ENCODE measurements at regions not wholly inside any gene's neighbourhood (a gene's known extent, or its start where the extent isn't known, plus 50 kb on each side); places are given as distances from the start of the nearest gene placed in this dataset.
"Not testable (repeated sequence)": the region's sequence is repeated elsewhere in the genome, so short reads cannot be mapped to it uniquely, and the experiment has no call there.

- no peaks in the 10 kb centered on the region for H3K9me3 ChIP-seq (ENCODE audit: insufficient read depth, low read depth)
- peak overlapping the region; percentile 37; the same call in 1 of the 2 replicates for H3K27ac ChIP-seq
- H2AFZ ChIP-seq = peak overlapping the region; percentile 96
- ChIA-PET CTCF (no interaction called here), POLR2A (ENCODE audit: unreplicated experiment) (no interaction called here)
- intact Hi-C loops (cut with micrococcal nuclease; ENCODE audit: unreplicated experiment) = no loop called here
- no peaks in the 10 kb centered on the region for H3K27me3 ChIP-seq (ENCODE audit: insufficient read depth, low read depth)
- peak in 1 of 2 experiments; percentile 34 for DNase-seq
- H3K79me2 ChIP-seq (ENCODE audit: low read depth) = 0 out of 2 replicates have a peak, but pooled peaks cover 3% of the 10 kb centered on the region
- 0 out of 2 replicates have a peak, but pooled peaks cover 5% of the 10 kb centered on the region for H3K4me1 ChIP-seq (replicated peaks; ENCODE audit: insufficient read depth)
- TF ChIP-seq EZH2 (IDR thresholded peaks at IDR 0.05; ENCODE audit: low read depth) = no peak
- peak overlapping the region; percentile 71 for H3K4me3 ChIP-seq
- H3K9me2 ChIP-seq (ENCODE audit: insufficient read depth) = no peaks in the 10 kb centered on the region
- H3K36me3 ChIP-seq (ENCODE audit: low read depth) = no peaks in the 10 kb centered on the region
- BruUV-seq (replicated peaks) = no TSS peak
- H3F3A ChIP-seq (ENCODE audit: insufficient read depth, low read depth) = no peaks in the 10 kb centered on the region
- no peaks in the 10 kb centered on the region for H4K20me1 ChIP-seq (ENCODE audit: insufficient read depth)
- H3K4me2 ChIP-seq = peak overlapping the region; percentile 74
These were observed 124.0 kb upstream of the PTPN20 start for GRCh38 chr10:46787321-46787615.

- BruUV-seq (replicated peaks); H3K4me1 ChIP-seq (replicated peaks; ENCODE audit: insufficient read depth); H3F3A ChIP-seq (ENCODE audit: insufficient read depth, low read depth); H4K20me1 ChIP-seq (ENCODE audit: insufficient read depth); CTCF ChIA-PET; H3K27me3 ChIP-seq (ENCODE audit: insufficient read depth, low read depth); H3K79me2 ChIP-seq (ENCODE audit: low read depth); H3K27ac ChIP-seq; H3K4me2 ChIP-seq; H2AFZ ChIP-seq; intact Hi-C loops (cut with micrococcal nuclease; ENCODE audit: unreplicated experiment); H3K9me3 ChIP-seq (ENCODE audit: insufficient read depth, low read depth); POLR2A ChIA-PET (ENCODE audit: unreplicated experiment); H3K4me3 ChIP-seq; H3K9me2 ChIP-seq (ENCODE audit: insufficient read depth); DNase-seq; H3K36me3 ChIP-seq (ENCODE audit: low read depth): not testable (repeated sequence)
These were observed 118.4 kb upstream of the PTPN20 start for GRCh38 chr10:46792657-46793357.

- H3K36me3 ChIP-seq (ENCODE audit: low read depth); CTCF ChIA-PET; H2AFZ ChIP-seq; H3K27me3 ChIP-seq (ENCODE audit: insufficient read depth, low read depth); H3K4me3 ChIP-seq; H3K4me1 ChIP-seq (replicated peaks; ENCODE audit: insufficient read depth); BruUV-seq (replicated peaks); H3K4me2 ChIP-seq; H3K9me2 ChIP-seq (ENCODE audit: insufficient read depth); H4K20me1 ChIP-seq (ENCODE audit: insufficient read depth); H3F3A ChIP-seq (ENCODE audit: insufficient read depth, low read depth); POLR2A ChIA-PET (ENCODE audit: unreplicated experiment); H3K9me3 ChIP-seq (ENCODE audit: insufficient read depth, low read depth); intact Hi-C loops (cut with micrococcal nuclease; ENCODE audit: unreplicated experiment); H3K27ac ChIP-seq; DNase-seq; H3K79me2 ChIP-seq (ENCODE audit: low read depth): not testable (repeated sequence)
These were observed 114.9 kb upstream of the PTPN20 start for GRCh38 chr10:46796351-46796750.

GRCh38 chr10:46802010-46802409 lies 109.2 kb upstream of the PTPN20 start:
- H3K9me2 ChIP-seq (ENCODE audit: insufficient read depth); H3K27ac ChIP-seq; H3K4me3 ChIP-seq; H3K4me1 ChIP-seq (replicated peaks; ENCODE audit: insufficient read depth); H3K9me3 ChIP-seq (ENCODE audit: insufficient read depth, low read depth); H3K27me3 ChIP-seq (ENCODE audit: insufficient read depth, low read depth); H3K36me3 ChIP-seq (ENCODE audit: low read depth); POLR2A ChIA-PET (ENCODE audit: unreplicated experiment); H4K20me1 ChIP-seq (ENCODE audit: insufficient read depth); CTCF ChIA-PET; DNase-seq; H3K4me2 ChIP-seq; intact Hi-C loops (cut with micrococcal nuclease; ENCODE audit: unreplicated experiment); H3K79me2 ChIP-seq (ENCODE audit: low read depth); H3F3A ChIP-seq (ENCODE audit: insufficient read depth, low read depth); BruUV-seq (replicated peaks); H2AFZ ChIP-seq: not testable (repeated sequence)

GRCh38 chr10:46803082-46803481 lies 108.1 kb upstream of the PTPN20 start:
- not testable (repeated sequence) for DNase-seq

GRCh38 chr10:46810222-46810621 lies 101.0 kb upstream of the PTPN20 start:
- POLR2A ChIA-PET (ENCODE audit: unreplicated experiment); H3K79me2 ChIP-seq (ENCODE audit: low read depth); H3K27me3 ChIP-seq (ENCODE audit: insufficient read depth, low read depth); intact Hi-C loops (cut with micrococcal nuclease; ENCODE audit: unreplicated experiment); H3K4me2 ChIP-seq; H3K4me1 ChIP-seq (replicated peaks; ENCODE audit: insufficient read depth); DNase-seq; CTCF ChIA-PET; H3F3A ChIP-seq (ENCODE audit: insufficient read depth, low read depth); H2AFZ ChIP-seq; H3K4me3 ChIP-seq; H3K27ac ChIP-seq; BruUV-seq (replicated peaks); H3K36me3 ChIP-seq (ENCODE audit: low read depth); H3K9me3 ChIP-seq (ENCODE audit: insufficient read depth, low read depth); H3K9me2 ChIP-seq (ENCODE audit: insufficient read depth); H4K20me1 ChIP-seq (ENCODE audit: insufficient read depth): not testable (repeated sequence)

More at GRCh38 chr10:46803082-46803481, 108.1 kb upstream of the PTPN20 start:
- H3K79me2 ChIP-seq (ENCODE audit: low read depth); H4K20me1 ChIP-seq (ENCODE audit: insufficient read depth); intact Hi-C loops (cut with micrococcal nuclease; ENCODE audit: unreplicated experiment); H3K36me3 ChIP-seq (ENCODE audit: low read depth); H3K4me3 ChIP-seq; H3K27me3 ChIP-seq (ENCODE audit: insufficient read depth, low read depth); BruUV-seq (replicated peaks); H3K4me1 ChIP-seq (replicated peaks; ENCODE audit: insufficient read depth); H3K9me2 ChIP-seq (ENCODE audit: insufficient read depth); H3K27ac ChIP-seq; H3K4me2 ChIP-seq; CTCF ChIA-PET; H3F3A ChIP-seq (ENCODE audit: insufficient read depth, low read depth); H2AFZ ChIP-seq; POLR2A ChIA-PET (ENCODE audit: unreplicated experiment); H3K9me3 ChIP-seq (ENCODE audit: insufficient read depth, low read depth): not testable (repeated sequence)

GRCh38 chr10:46816126-46816525 lies 95.1 kb upstream of the PTPN20 start:
- H2AFZ ChIP-seq; H3K4me3 ChIP-seq; BruUV-seq (replicated peaks); DNase-seq; POLR2A ChIA-PET (ENCODE audit: unreplicated experiment); H3K4me1 ChIP-seq (replicated peaks; ENCODE audit: insufficient read depth); H3K27ac ChIP-seq; H3F3A ChIP-seq (ENCODE audit: insufficient read depth, low read depth); H3K4me2 ChIP-seq; H3K9me2 ChIP-seq (ENCODE audit: insufficient read depth); H4K20me1 ChIP-seq (ENCODE audit: insufficient read depth); CTCF ChIA-PET; H3K27me3 ChIP-seq (ENCODE audit: insufficient read depth, low read depth); H3K9me3 ChIP-seq (ENCODE audit: insufficient read depth, low read depth); H3K79me2 ChIP-seq (ENCODE audit: low read depth); H3K36me3 ChIP-seq (ENCODE audit: low read depth); intact Hi-C loops (cut with micrococcal nuclease; ENCODE audit: unreplicated experiment): not testable (repeated sequence)
